Stimulated activated CD4-positive, alpha-beta T cell treated with anti-CD3 and anti-CD28 coated beads, Interleukin-4, amount 100 ng/mL, for 48 hours (primary cell): ENCODE measurements at regions not wholly inside any gene's neighbourhood (a gene's known extent, or its start where the extent isn't known, plus 50 kb on each side); places are given as distances from the start of the nearest gene placed in this dataset.

Experiments
- DNase-seq, 2 donors: peaks; one replicate each; pipeline ENCODE4 v3.0.0-alpha.2; 2020; ENCODE audit warnings: low read depth in 2 of 2

GRCh38 chr4:111579767-111580166 is 565.5 kb upstream of the FAM241A start:
- no peak for DNase-seq

- no peak for DNase-seq
Measured at GRCh38 chr4:111595456-111595855, 549.8 kb upstream of the FAM241A start.

GRCh38 chr4:111596491-111596890 is 548.8 kb upstream of the FAM241A start:
- no peak for DNase-seq

- DNase-seq = no peak
Measured at GRCh38 chr4:111601671-111602070, 543.6 kb upstream of the FAM241A start.

GRCh38 chr4:111602848-111603247 is 542.4 kb upstream of the FAM241A start:
- DNase-seq = no peak

- DNase-seq = no peak
Measured at GRCh38 chr4:111605111-111605510, 540.1 kb upstream of the FAM241A start.

- DNase-seq = no peak
Measured at GRCh38 chr4:111610681-111611080, 534.6 kb upstream of the FAM241A start.

- no peak for DNase-seq
Measured at GRCh38 chr4:111618908-111619307, 526.3 kb upstream of the FAM241A start.

- no peak for DNase-seq
Measured at GRCh38 chr4:111628437-111628836, 516.8 kb upstream of the FAM241A start.

- no peak for DNase-seq
Measured at GRCh38 chr4:111630705-111631104, 514.5 kb upstream of the FAM241A start.

GRCh38 chr4:111631215-111631999 is 513.8 kb upstream of the FAM241A start:
- no peak for DNase-seq

GRCh38 chr4:111632641-111633151 is 512.6 kb upstream of the FAM241A start:
- DNase-seq = no peak

GRCh38 chr4:111633663-111634266 is 511.5 kb upstream of the FAM241A start:
- no peak for DNase-seq

GRCh38 chr4:111635646-111636045 is 509.6 kb upstream of the FAM241A start:
- DNase-seq = no peak

GRCh38 chr4:111636961-111637585 is 508.2 kb upstream of the FAM241A start:
- DNase-seq = no peak

GRCh38 chr4:111639120-111639690 is 506.0 kb upstream of the FAM241A start:
- DNase-seq = no peak

- DNase-seq = no peak
Measured at GRCh38 chr4:111639876-111640275, 505.4 kb upstream of the FAM241A start.

GRCh38 chr4:111641813-111642579 is 503.3 kb upstream of the FAM241A start:
- DNase-seq = peak in 1 of 2 donors; percentile 1

GRCh38 chr4:111648056-111648455 is 497.2 kb upstream of the FAM241A start:
- no peak for DNase-seq

GRCh38 chr4:111649308-111649707 is 495.9 kb upstream of the FAM241A start:
- DNase-seq = no peak

- DNase-seq = no peak
Measured at GRCh38 chr4:111650146-111650545, 495.1 kb upstream of the FAM241A start.

- no peak for DNase-seq
Measured at GRCh38 chr4:111650674-111651086, 494.6 kb upstream of the FAM241A start.
